ENCODE measurements at regions not wholly inside any gene's neighbourhood (a gene's known extent, or its start where the extent isn't known, plus 50 kb on each side); places are given as distances from the start of the nearest gene placed in this dataset.

- H3K9me3 Mint-ChIP-seq (ENCODE audit: low read depth) = no peaks in the 10 kb centered on the region
- peaks cover 14% of the 10 kb centered on the region for H3K36me3 Mint-ChIP-seq (ENCODE audit: low read depth)
- peaks cover 10% of the 10 kb centered on the region for H3K4me1 Mint-ChIP-seq (ENCODE audit: low read depth)
- H3K27me3 Mint-ChIP-seq (ENCODE audit: low read depth) = no peaks in the 10 kb centered on the region
- TF ChIP-seq, protein P1, sequence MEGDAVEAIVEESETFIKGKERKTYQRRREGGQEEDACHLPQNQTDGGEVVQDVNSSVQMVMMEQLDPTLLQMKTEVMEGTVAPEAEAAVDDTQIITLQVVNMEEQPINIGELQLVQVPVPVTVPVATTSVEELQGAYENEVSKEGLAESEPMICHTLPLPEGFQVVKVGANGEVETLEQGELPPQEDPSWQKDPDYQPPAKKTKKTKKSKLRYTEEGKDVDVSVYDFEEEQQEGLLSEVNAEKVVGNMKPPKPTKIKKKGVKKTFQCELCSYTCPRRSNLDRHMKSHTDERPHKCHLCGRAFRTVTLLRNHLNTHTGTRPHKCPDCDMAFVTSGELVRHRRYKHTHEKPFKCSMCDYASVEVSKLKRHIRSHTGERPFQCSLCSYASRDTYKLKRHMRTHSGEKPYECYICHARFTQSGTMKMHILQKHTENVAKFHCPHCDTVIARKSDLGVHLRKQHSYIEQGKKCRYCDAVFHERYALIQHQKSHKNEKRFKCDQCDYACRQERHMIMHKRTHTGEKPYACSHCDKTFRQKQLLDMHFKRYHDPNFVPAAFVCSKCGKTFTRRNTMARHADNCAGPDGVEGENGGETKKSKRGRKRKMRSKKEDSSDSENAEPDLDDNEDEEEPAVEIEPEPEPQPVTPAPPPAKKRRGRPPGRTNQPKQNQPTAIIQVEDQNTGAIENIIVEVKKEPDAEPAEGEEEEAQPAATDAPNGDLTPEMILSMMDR (IDR thresholded peaks at IDR 0.05) = no peak
- no peak for DNase-seq (ENCODE audit: low spot score)
- no peak overlapping the region for H3K4me3 Mint-ChIP-seq (ENCODE audit: unreplicated experiment)
- H3K27ac Mint-ChIP-seq (ENCODE audit: unreplicated experiment) = peak overlapping the region; percentile 36
These were observed 207.7 kb upstream of the TPM1 start for GRCh38 chr15:62834686-62835329.

DNA sequence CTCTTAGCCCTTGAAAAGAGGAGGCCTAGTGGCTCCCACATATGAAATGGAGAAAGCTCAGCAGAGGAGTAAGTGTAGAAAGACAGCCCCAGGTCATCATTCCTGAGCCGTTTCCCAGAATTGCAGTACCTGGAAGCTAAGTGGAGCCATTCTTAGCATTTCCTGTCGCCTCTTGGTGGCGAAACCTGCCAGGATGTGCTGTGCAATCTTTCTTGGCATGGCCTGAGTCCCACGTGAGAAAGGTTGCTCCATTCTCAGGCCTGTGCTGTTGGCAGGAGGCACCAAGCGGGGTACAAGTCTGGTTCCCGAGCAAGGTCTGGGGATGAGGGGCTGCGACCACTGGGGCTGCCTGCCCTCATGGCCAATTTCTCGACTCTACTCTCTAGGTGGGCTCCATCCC, 207.2 kb upstream of the TPM1 start:
- no peak overlapping the region for H3K27ac Mint-ChIP-seq (ENCODE audit: unreplicated experiment)
- peaks cover 14% of the 10 kb centered on the region for H3K36me3 Mint-ChIP-seq (ENCODE audit: low read depth)
- no peaks in the 10 kb centered on the region for H3K9me3 Mint-ChIP-seq (ENCODE audit: low read depth)
- H3K27me3 Mint-ChIP-seq (ENCODE audit: low read depth) = no peaks in the 10 kb centered on the region
- DNase-seq (ENCODE audit: low spot score) = no peak
- no peak overlapping the region for H3K4me3 Mint-ChIP-seq (ENCODE audit: unreplicated experiment)
- peaks cover 16% of the 10 kb centered on the region for H3K4me1 Mint-ChIP-seq (ENCODE audit: low read depth)
- TF ChIP-seq, protein P1 (IDR thresholded peaks at IDR 0.05) = no peak

- Mint-ChIP-seq H3K27me3 (ENCODE audit: low read depth) (no peaks in the 10 kb centered on the region), H3K27ac (ENCODE audit: unreplicated experiment) (no peak overlapping the region), H3K4me1 (ENCODE audit: low read depth) (peaks cover 18% of the 10 kb centered on the region), H3K36me3 (ENCODE audit: low read depth) (peaks cover 14% of the 10 kb centered on the region), H3K4me3 (ENCODE audit: unreplicated experiment) (no peak overlapping the region), H3K9me3 (ENCODE audit: low read depth) (no peaks in the 10 kb centered on the region)
- no peak for DNase-seq (ENCODE audit: low spot score)
- TF ChIP-seq, protein P1 (IDR thresholded peaks at IDR 0.05) = no peak
These were observed 206.8 kb upstream of the TPM1 start for GRCh38 chr15:62835762-62836161.

- Mint-ChIP-seq H3K36me3 (ENCODE audit: low read depth) (peaks cover 13% of the 10 kb centered on the region), H3K27ac (ENCODE audit: unreplicated experiment) (peak overlapping the region; percentile 91)
These were observed 201.8 kb upstream of the TPM1 start for GRCh38 chr15:62840526-62841268.

DNA sequence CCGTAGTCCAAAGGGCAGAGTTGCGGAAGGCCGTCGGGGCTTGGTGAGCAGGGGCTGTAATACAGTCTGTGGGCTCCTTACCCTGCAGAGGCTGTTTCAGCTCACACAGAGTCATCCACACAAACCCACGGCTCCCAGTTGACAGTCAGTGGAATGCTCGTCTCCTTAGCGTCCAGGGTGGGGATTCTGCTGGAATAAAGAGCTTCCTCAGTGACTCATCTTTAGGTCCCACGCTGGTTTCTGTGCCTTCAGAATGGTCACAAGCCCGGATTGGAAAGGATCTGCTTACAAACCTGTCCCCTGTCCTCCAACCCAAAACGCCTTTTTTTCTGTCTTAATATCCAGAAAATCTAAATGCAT, 201.3 kb upstream of the TPM1 start:
- no peak overlapping the region for H3K4me3 Mint-ChIP-seq (ENCODE audit: unreplicated experiment)
- no peaks in the 10 kb centered on the region for H3K9me3 Mint-ChIP-seq (ENCODE audit: low read depth)
- peaks cover 69% of the 10 kb centered on the region for H3K4me1 Mint-ChIP-seq (ENCODE audit: low read depth)
- H3K36me3 Mint-ChIP-seq (ENCODE audit: low read depth) = peaks cover 11% of the 10 kb centered on the region
- TF ChIP-seq, protein P1 (IDR thresholded peaks at IDR 0.05) = no peak
- peak overlapping the region; percentile 91 for H3K27ac Mint-ChIP-seq (ENCODE audit: unreplicated experiment)
- DNase-seq (ENCODE audit: low spot score) = no peak
- H3K27me3 Mint-ChIP-seq (ENCODE audit: low read depth) = no peaks in the 10 kb centered on the region

More at GRCh38 chr15:62840526-62841268, 201.8 kb upstream of the TPM1 start:
- Mint-ChIP-seq H3K4me3 (ENCODE audit: unreplicated experiment) (no peak overlapping the region), H3K4me1 (ENCODE audit: low read depth) (peaks cover 63% of the 10 kb centered on the region), H3K27me3 (ENCODE audit: low read depth) (no peaks in the 10 kb centered on the region), H3K9me3 (ENCODE audit: low read depth) (no peaks in the 10 kb centered on the region)
- DNase-seq (ENCODE audit: low spot score) = no peak
- TF ChIP-seq, protein P1 (IDR thresholded peaks at IDR 0.05) = no peak

All from chondrocyte (in vitro differentiated cells).